ENCODE measurements at regions not wholly inside any gene's neighbourhood (a gene's known extent, or its start where the extent isn't known, plus 50 kb on each side); places are given as distances from the start of the nearest gene placed in this dataset.

DNA sequence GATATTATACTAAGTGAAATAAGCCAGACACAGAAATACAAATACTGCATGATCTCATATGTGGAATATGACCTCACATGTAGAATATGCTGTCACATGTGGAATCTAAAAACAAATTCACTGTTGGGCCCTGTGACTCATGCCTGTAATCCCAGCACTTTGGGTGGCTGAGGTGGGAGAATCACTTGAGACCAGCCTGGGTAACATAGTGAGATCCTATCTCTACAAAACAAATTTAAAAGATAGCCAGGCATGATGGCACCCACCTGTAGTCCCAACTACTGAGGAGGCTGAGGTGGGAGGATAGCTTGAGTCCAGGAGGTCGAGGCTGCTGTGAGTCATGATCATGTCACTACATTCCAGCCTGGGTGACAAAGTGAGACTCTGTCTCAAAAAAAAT lies 160.3 kb downstream of the PTEN start:
- FAIRE-seq (no peak), DNase-seq (ENCODE audit: low read depth, low spot score) (no peak)
- H3K4me2 ChIP-seq (ENCODE audit: control insufficient read depth, extremely low read depth, insufficient read depth, low read depth, low read length) = no peak overlapping the region
- no peaks in the 10 kb centered on the region for H3K27me3 ChIP-seq (ENCODE audit: control insufficient read depth, extremely low read depth, insufficient read depth, low read length)
- no peaks in the 10 kb centered on the region for H3K9me1 ChIP-seq (ENCODE audit: control insufficient read depth, extremely low read depth, insufficient read depth, low read length)
- no peaks in the 10 kb centered on the region for H3K79me2 ChIP-seq (ENCODE audit: control insufficient read depth, insufficient read depth, low read length)
- no peaks in the 10 kb centered on the region for H3K4me1 ChIP-seq (ENCODE audit: control insufficient read depth, extremely low read depth, insufficient read depth, low read length)
- TF ChIP-seq EZH2 (IDR thresholded peaks at IDR 0.05; ENCODE audit: low read length) (no peak), CTCF (optimal IDR thresholded peaks at IDR 0.05 in 1 of 3, IDR thresholded peaks at IDR 0.05 in 1 of 3, conservative IDR thresholded peaks at IDR 0.05 in 1 of 3; ENCODE audit: extremely low read depth in 1 of 3, insufficient read depth in 2 of 3, low read length in 3 of 3) (no peak)
- no peaks in the 10 kb centered on the region for H3K9me3 ChIP-seq (ENCODE audit: control insufficient read depth, low read depth, low read length)
- dilution Hi-C loops (cut with MboI; ENCODE audit: extremely low pct_ligation_motif_present, low sequenced_read_pairs) = no loop called here
- H2AFZ ChIP-seq (ENCODE audit: control insufficient read depth, low read length) = no peak overlapping the region
- H3K9ac ChIP-seq (ENCODE audit: control insufficient read depth, extremely low read depth, insufficient read depth, low read length) = no peak overlapping the region
- no peak overlapping the region for H3K27ac ChIP-seq (ENCODE audit: control insufficient read depth, insufficient read depth, low read length)
- no peaks in the 10 kb centered on the region for H3K36me3 ChIP-seq (ENCODE audit: control insufficient read depth in 2 of 2, extremely low read depth in 1 of 2, insufficient read depth in 2 of 2, low read length in 2 of 2)
- H3K4me3 ChIP-seq (ENCODE audit: control insufficient read depth in 2 of 3, extremely low read depth in 1 of 3, insufficient read depth in 2 of 3, low read depth in 1 of 3, low read length in 3 of 3) = no peak overlapping the region
- H4K20me1 ChIP-seq (ENCODE audit: control insufficient read depth, extremely low read depth, insufficient read depth, low read length) = no peaks in the 10 kb centered on the region

- no peak for DNase-seq (ENCODE audit: low read depth, low spot score)
- Histone ChIP-seq H2AFZ (ENCODE audit: control insufficient read depth, low read length) (no peak overlapping the region), H3K9ac (ENCODE audit: control insufficient read depth, extremely low read depth, insufficient read depth, low read length) (no peak overlapping the region), H3K4me1 (ENCODE audit: control insufficient read depth, extremely low read depth, insufficient read depth, low read length) (no peaks in the 10 kb centered on the region), H3K27me3 (ENCODE audit: control insufficient read depth, extremely low read depth, insufficient read depth, low read length) (no peaks in the 10 kb centered on the region), H3K79me2 (ENCODE audit: control insufficient read depth, insufficient read depth, low read length) (no peaks in the 10 kb centered on the region), H3K36me3 (ENCODE audit: control insufficient read depth in 2 of 2, extremely low read depth in 1 of 2, insufficient read depth in 2 of 2, low read length in 2 of 2) (no peaks in the 10 kb centered on the region), H3K4me3 (ENCODE audit: control insufficient read depth in 2 of 3, extremely low read depth in 1 of 3, insufficient read depth in 2 of 3, low read depth in 1 of 3, low read length in 3 of 3) (no peak overlapping the region), H3K9me3 (ENCODE audit: control insufficient read depth, low read depth, low read length) (no peaks in the 10 kb centered on the region), H3K27ac (ENCODE audit: control insufficient read depth, insufficient read depth, low read length) (no peak overlapping the region), H4K20me1 (ENCODE audit: control insufficient read depth, extremely low read depth, insufficient read depth, low read length) (no peaks in the 10 kb centered on the region), H3K4me2 (ENCODE audit: control insufficient read depth, extremely low read depth, insufficient read depth, low read depth, low read length) (no peak overlapping the region), H3K9me1 (ENCODE audit: control insufficient read depth, extremely low read depth, insufficient read depth, low read length) (no peaks in the 10 kb centered on the region)
- TF ChIP-seq CTCF (optimal IDR thresholded peaks at IDR 0.05 in 1 of 3, IDR thresholded peaks at IDR 0.05 in 1 of 3, conservative IDR thresholded peaks at IDR 0.05 in 1 of 3; ENCODE audit: extremely low read depth in 1 of 3, insufficient read depth in 2 of 3, low read length in 3 of 3) (no peak), EZH2 (IDR thresholded peaks at IDR 0.05; ENCODE audit: low read length) (no peak)
- FAIRE-seq = no peak
- dilution Hi-C loops (cut with MboI; ENCODE audit: extremely low pct_ligation_motif_present, low sequenced_read_pairs) = no loop called here
Observed at GRCh38 chr10:88026031-88026430, 162.6 kb downstream of the PTEN start.
